Fibroblast of lung (primary cell): ENCODE measurements at regions not wholly inside any gene's neighbourhood (a gene's known extent, or its start where the extent isn't known, plus 50 kb on each side); places are given as distances from the start of the nearest gene placed in this dataset.

Experiments
- DNase-seq, 2 donors: peaks; one replicate each; pipeline versions ENCODE4 v3.0.0 to v3.0.0-alpha.2; 2010; ENCODE audit warnings: low read depth in 2 of 2
- H2AFZ ChIP-seq: 2 replicates; pipeline ENCODE4 v1.5.1; 2012; ENCODE audit warnings: low read length, control low read depth, inconsistent platforms
- H3K27ac ChIP-seq: 2 replicates; pipeline ENCODE4 v1.5.1; 2011; ENCODE audit warnings: low read length, control low read depth; ENCODE audit not compliant: insufficient read depth
- H3K27me3 ChIP-seq: 2 replicates; pipeline ENCODE4 v1.5.1; 2011; ENCODE audit warnings: mild to moderate bottlenecking, low read length; ENCODE audit not compliant: control insufficient read depth, insufficient read depth
- H3K36me3 ChIP-seq: 2 replicates; pipeline ENCODE4 v1.5.1; 2011; ENCODE audit warnings: low read length; ENCODE audit not compliant: control insufficient read depth, insufficient read depth
- H3K4me1 ChIP-seq: 2 replicates; pipeline ENCODE4 v1.5.1; 2011; ENCODE audit warnings: low read length; ENCODE audit not compliant: control insufficient read depth, insufficient read depth; ENCODE audit errors: extremely low read depth
- H3K4me2 ChIP-seq: 2 replicates; pipeline ENCODE4 v1.5.1; 2011; ENCODE audit warnings: low read length, control low read depth; ENCODE audit not compliant: insufficient read depth; ENCODE audit errors: extremely low read depth
- H3K4me3 ChIP-seq, 4 experiments: fragments of 200-600 bp in 1 of 4; sonication (generic) in 1 of 4; replicated peaks in 1 of 4; 2 replicates each; pipeline ENCODE4 v1.5.1; 2011 to 2016; ENCODE audit warnings: low read length in 4 of 4, low read depth in 3 of 4, mild to moderate bottlenecking in 3 of 4, control low read depth in 2 of 4, inconsistent platforms in 1 of 4, mixed read lengths in 1 of 4; ENCODE audit not compliant: insufficient read depth in 1 of 4; ENCODE audit errors: control extremely low read depth in 1 of 4
- H3K79me2 ChIP-seq: 2 replicates; pipeline ENCODE4 v1.5.1; 2012; ENCODE audit warnings: mild to moderate bottlenecking, low read length, inconsistent platforms; ENCODE audit not compliant: control insufficient read depth, insufficient read depth
- H3K9ac ChIP-seq: 2 replicates; pipeline ENCODE4 v1.5.1; 2011; ENCODE audit warnings: mild to moderate bottlenecking, low read length, control low read depth; ENCODE audit not compliant: insufficient read depth
- H3K9me3 ChIP-seq: 2 replicates; pipeline ENCODE4 v1.5.1; 2012; ENCODE audit warnings: low read depth, low read length; ENCODE audit not compliant: control insufficient read depth, insufficient read depth
- H4K20me1 ChIP-seq: 2 replicates; pipeline ENCODE4 v1.5.1; 2011; ENCODE audit warnings: low read length; ENCODE audit not compliant: control insufficient read depth, insufficient read depth; ENCODE audit errors: extremely low read depth
- CTCF ChIP-seq, 2 donors: IDR thresholded peaks in 1 of 2; conservative IDR thresholded peaks in 1 of 2; 1 replicate in 1 of 2; 2 replicates in 1 of 2; pipeline ENCODE4 v1.5.1; 2011 to 2012; ENCODE audit warnings: low read length in 2 of 2, control low read depth in 1 of 2, inconsistent platforms in 1 of 2, low read depth in 1 of 2, mild to moderate bottlenecking in 1 of 2
- EZH2 ChIP-seq: IDR thresholded peaks from 2 replicates; pipeline ENCODE4 v1.5.1; 2012; ENCODE audit warnings: low read length, control low read depth, mild to moderate bottlenecking; ENCODE audit errors: missing control alignments

- TF ChIP-seq EZH2 (no peak), CTCF (conservative IDR thresholded peaks at IDR 0.05 in 1 of 2, IDR thresholded peaks at IDR 0.05 in 1 of 2; ENCODE audit: low read depth in 1 of 2, low read length in 2 of 2) (no peak)
- Histone ChIP-seq H3K79me2 (no peaks in the 10 kb centered on the region), H2AFZ (no peak overlapping the region), H4K20me1 (no peaks in the 10 kb centered on the region), H3K27me3 (no peaks in the 10 kb centered on the region), H3K9me3 (no peaks in the 10 kb centered on the region), H3K4me2 (no peak overlapping the region), H3K9ac (no peak overlapping the region), H3K4me1 (no peaks in the 10 kb centered on the region), H3K36me3 (no peaks in the 10 kb centered on the region), H3K27ac (no peak overlapping the region), H3K4me3 (no peak overlapping the region)
- no peak for DNase-seq
Measured at GRCh38 chr4:46554760-46555465, 165.0 kb upstream of the GABRA2 start.

DNA sequence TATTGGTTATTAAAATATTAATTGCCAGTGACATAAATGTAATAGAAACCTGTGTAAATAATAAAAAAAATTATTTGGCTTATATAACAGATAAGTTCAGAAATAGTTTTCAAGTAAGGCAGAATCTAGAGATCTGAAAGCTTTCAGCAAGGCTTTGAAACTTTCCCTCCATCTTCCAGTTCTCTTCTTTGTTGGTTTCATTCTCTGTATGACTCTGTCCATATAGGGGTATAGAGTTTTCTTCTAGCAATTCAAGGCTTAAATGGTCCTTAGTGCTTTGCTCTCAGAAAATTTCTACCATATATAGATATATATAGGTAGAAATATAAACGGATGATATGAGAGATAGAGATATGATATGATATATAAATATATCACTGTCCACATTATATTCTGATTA is 160.5 kb upstream of the GABRA2 start:
- Histone ChIP-seq H3K36me3 (no peaks in the 10 kb centered on the region), H3K79me2 (no peaks in the 10 kb centered on the region), H4K20me1 (no peaks in the 10 kb centered on the region), H2AFZ (no peak overlapping the region), H3K9me3 (no peaks in the 10 kb centered on the region), H3K9ac (no peak overlapping the region), H3K27me3 (no peaks in the 10 kb centered on the region), H3K27ac (no peak overlapping the region), H3K4me1 (no peaks in the 10 kb centered on the region), H3K4me2 (no peak overlapping the region), H3K4me3 (no peak overlapping the region)
- TF ChIP-seq EZH2 (no peak), CTCF (conservative IDR thresholded peaks at IDR 0.05 in 1 of 2, IDR thresholded peaks at IDR 0.05 in 1 of 2; ENCODE audit: low read depth in 1 of 2, low read length in 2 of 2) (no peak)
- no peak for DNase-seq

GRCh38 chr4:46549125-46549524 is 159.2 kb upstream of the GABRA2 start:
- H3K27ac ChIP-seq, result no peak overlapping the region
- no peak overlapping the region for H3K9ac ChIP-seq
- no peaks in the 10 kb centered on the region for H3K4me1 ChIP-seq
- no peaks in the 10 kb centered on the region for H3K36me3 ChIP-seq
- no peaks in the 10 kb centered on the region for H3K27me3 ChIP-seq
- no peak overlapping the region for H3K4me3 ChIP-seq
- H3K79me2 ChIP-seq, result no peaks in the 10 kb centered on the region
- no peak for TF ChIP-seq CTCF (conservative IDR thresholded peaks at IDR 0.05 in 1 of 2, IDR thresholded peaks at IDR 0.05 in 1 of 2; ENCODE audit: low read depth in 1 of 2, low read length in 2 of 2)
- TF ChIP-seq EZH2, result no peak
- no peak for DNase-seq
- H3K4me2 ChIP-seq, result no peak overlapping the region
- no peaks in the 10 kb centered on the region for H3K9me3 ChIP-seq
- no peaks in the 10 kb centered on the region for H4K20me1 ChIP-seq
- no peak overlapping the region for H2AFZ ChIP-seq
